ENCODE measurements at regions not wholly inside any gene's neighbourhood (a gene's known extent, or its start where the extent isn't known, plus 50 kb on each side); places are given as distances from the start of the nearest gene placed in this dataset.

DNA sequence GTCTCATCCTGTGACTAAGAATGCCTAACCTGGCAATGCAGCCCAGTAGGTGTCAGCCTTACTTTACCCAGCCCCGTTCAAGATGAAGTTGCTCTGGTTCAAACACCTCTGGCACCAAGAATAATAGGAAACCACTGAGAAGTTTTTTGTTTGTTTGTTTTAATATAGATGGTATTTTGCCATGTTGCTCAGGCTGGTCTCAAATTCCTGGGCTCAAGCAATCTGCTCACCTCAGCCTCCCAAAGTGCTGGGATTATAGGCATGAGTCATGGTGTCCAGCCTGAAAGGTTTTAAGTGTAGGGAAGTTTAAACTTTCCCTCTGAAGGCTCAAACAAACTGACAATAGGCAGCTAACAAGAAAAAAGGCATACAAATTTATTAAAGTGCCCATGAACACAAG, 51.2 kb upstream of the ABCC4 start:
- DNase-seq: no peak

DNA sequence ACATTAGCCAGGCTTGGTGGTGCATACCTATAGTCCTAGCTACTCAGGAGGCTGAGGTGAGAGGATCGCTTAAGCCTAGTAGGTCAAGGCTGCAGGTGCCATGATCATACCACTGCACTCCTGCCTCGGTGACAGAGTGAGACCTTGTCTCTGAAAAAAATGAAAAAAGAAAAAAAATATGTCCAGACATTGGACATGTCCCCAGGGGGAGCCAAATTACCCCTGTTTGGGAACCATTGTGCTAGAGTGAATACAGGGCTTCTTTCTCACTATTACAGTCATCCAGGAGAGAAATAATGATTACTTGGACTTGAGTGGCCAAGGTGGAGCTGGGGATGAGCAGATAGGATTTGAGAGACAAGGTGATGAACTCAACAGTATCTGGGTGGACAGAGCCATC, 52.9 kb upstream of the ABCC4 start:
- no peak for DNase-seq

GRCh38 chr13:95354680-95355487, 53.6 kb upstream of the ABCC4 start:
- no peak for DNase-seq

- no peak for DNase-seq
Measured at GRCh38 chr13:95355494-95355893, 54.2 kb upstream of the ABCC4 start.

DNA sequence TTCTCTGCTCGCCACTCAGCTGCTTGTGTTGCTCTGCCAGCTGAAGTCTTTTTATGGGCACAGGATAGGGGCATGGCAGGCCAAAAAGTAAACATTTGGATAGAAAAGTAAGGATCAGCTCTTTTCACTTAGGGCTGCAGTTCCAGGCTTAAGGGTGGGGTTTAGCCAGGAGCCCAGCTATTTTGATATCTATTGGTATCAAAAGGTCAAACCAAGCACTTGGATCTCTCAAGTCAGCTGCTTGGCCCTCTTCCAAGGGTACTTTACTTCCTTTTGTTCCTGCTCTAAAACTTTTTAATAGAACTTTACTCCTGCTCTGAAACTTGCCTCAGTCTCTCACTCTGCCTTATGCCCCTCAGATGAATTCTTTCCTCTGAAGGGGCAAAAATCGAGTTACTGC, 55.7 kb upstream of the ABCC4 start:
- no peak for DNase-seq

DNA sequence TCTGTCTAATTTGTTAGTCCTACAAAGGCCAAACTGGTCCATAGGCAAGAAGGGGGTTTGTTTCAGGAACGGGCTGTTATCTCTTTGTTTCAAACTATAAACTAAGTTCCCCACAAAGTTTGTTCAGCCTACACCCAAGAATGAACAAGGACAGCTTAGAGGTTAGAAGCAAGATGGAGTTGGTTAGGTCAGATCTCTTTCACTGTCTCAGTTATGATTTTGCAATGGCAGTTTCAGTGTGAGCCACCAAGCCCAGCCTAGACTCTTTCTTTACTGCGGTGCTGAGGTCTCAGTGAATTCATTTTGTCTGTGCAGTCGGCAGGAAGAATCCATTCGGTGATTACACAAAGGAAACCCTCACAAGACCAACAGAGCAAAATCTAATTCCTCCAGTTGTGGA, 56.6 kb upstream of the ABCC4 start:
- DNase-seq: no peak

GRCh38 chr13:95360052-95360451, 58.8 kb upstream of the ABCC4 start:
- DNase-seq: no peak

DNA sequence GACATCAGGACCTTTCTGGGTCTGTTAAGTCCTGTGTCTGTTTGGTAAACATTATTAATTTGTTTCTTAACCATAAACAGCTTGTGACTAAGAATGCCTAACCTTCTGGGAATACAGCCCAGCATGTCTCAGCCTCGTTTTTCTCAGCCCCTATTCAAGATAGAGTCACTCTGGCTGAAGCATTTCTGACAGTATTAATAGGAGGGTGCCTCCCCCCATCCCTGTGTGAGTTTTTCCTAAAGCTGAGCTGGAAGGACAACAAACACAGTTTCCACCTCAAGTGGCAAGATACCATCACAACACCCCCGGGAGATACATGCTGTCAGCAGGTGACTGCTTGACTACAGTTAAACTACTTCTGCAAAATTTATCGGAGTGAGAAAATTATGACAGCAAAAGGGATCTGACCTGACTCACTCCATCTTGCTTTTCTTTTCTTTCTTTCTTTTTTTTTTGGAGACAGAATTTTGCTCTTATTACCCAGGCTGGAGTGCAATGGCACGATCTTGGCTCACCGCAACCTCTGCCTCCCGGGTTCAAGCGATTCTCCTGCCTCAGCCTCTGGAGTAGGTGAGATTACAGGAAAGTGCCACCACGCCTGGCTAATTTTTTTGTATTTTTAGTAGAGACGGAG, 59.3 kb upstream of the ABCC4 start:
- DNase-seq: no peak

DNA sequence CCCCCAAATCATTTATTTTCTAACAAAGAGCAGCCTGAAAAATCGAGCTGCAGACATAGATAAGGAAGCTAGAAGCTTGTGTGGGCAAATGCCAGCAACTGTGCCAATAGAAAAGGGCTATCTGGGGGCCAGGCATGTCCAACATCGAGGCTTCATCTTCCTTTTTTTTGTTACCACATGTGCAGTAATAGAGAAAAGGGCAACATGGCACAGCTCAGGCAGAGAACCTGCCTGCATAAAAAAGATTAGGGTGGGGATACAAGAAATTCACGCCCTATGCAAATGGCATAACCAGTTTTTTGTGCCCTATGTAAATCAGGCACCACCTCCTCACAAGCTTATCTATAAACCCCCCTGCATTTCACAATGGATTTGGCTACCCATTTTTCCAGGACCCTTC, 60.4 kb upstream of the ABCC4 start:
- DNase-seq: no peak

- no peak for DNase-seq
Measured at GRCh38 chr13:95362666-95363065, 61.4 kb upstream of the ABCC4 start.

GRCh38 chr13:95367309-95367843, 66.1 kb upstream of the ABCC4 start:
- DNase-seq: no peak

GRCh38 chr13:95368998-95369397, 67.7 kb upstream of the ABCC4 start:
- DNase-seq: no peak

GRCh38 chr13:95375706-95376105, 74.5 kb upstream of the ABCC4 start:
- DNase-seq: no peak

DNA sequence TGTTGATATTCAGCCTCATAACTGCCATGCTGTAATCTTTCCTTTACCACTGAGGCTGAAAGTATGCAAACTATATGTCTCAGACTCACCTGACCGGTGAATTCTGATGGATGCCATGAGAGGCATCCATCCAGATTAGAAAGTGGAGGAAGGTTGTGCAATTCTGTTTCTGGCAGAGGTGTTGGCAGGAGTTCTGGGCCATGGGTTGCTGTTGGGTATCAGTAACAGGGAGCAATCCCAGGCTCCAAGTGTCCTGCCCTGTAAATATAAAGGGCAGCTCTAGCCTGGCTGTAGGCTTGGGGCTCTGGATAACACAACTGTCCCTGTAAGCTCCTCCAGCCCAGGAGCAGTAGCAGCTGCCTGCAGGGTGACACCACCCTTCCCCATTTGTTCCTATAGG, 77.4 kb upstream of the ABCC4 start:
- DNase-seq: no peak

GRCh38 chr13:95380468-95381211, 79.4 kb upstream of the ABCC4 start:
- DNase-seq: peak; percentile 52

GRCh38 chr13:95381212-95381527, 79.9 kb upstream of the ABCC4 start:
- DNase-seq: no peak

DNA sequence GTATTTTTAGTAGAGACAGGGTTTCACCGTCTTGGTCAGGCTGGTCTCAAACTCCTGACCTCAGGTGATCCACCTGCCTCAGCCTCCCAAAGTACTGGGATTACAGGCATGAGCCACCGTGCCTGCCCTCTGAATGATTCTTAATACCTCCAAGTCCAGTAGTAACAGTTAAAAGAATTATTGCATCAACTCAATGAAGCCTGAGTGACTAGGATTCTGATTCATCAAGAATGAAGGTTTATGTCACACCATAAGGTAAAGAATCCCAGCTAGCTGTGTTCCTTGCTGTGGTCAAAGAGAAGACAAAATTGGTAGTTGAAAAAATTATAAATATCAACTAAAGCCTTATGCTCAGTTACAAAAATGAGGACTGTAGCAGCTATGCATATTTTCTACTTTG, 81.2 kb upstream of the ABCC4 start:
- DNase-seq: no peak

- DNase-seq: no peak
Measured at GRCh38 chr13:95382916-95383315, 81.7 kb upstream of the ABCC4 start.

- DNase-seq: no peak
Measured at GRCh38 chr13:95385373-95385772, 84.1 kb upstream of the ABCC4 start.

DNA sequence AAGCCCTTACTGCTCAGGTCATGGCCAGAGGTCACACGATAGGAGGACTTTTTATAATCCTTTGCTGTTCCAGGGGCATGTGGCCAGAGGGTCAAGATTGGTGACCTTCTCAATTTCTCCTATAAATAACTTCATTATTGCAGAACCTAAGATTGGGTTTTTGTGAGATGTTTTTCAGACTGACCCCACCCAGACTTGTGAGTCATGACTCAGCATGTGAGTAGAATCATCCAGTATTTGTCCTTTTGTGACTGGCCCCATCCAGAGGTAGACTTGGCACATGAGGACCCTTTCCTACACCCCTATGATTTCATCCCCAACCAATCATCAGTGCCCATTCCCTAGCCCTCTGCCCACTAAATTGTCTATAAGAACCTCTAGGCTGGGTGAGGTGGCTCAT, 84.5 kb upstream of the ABCC4 start:
- no peak for DNase-seq

DNA sequence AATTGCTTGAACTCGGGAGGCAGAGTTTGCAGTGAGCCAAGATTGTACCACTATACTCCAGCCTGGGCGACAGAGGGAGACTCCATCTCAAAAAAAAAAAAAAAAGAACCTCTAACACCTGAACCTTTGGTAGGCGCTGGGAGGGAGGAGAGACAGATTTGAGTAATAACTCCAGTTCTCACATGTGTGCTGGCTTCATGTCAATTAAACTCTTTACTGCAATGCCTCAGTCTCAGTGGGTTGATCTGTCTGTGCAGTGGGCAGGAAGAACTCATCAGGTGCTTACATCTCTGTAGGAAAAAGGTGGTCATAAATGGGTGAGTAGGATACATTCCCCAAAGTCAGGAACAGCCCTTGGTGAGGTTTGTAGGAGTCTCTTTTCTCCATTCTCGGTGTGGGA, 85.1 kb upstream of the ABCC4 start:
- no peak for DNase-seq

DNA sequence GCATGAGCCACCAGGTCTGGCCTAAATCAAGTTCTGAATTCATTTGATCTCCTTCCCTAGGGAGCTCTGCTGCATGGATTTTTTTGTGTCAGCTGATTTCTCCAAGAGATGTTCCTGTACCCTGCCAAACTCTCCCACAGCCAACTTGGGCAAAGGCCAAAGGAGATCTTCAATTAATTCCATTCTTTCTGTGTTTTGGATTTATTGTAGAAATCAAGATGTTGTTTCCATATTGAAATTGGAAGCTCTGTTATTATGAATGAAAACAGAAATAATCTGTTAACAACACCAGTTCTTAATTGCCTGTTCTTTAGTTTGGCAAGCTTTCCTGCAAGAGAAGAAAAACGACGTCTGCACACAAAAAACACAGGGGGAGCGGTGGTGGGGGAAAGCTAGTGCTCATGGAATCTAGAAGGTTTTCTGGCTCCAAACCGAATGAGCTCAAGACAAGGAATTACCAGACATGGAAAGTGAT, 86.5 kb upstream of the ABCC4 start:
- DNase-seq: no peak

- DNase-seq: no peak
Measured at GRCh38 chr13:95388420-95389079, 87.3 kb upstream of the ABCC4 start.

Measured in NCI-H1694 treated with DMSO at 0.1 percent for 48 hours (cell line).